HFF-Myc (cell line): ENCODE measurements at regions not wholly inside any gene's neighbourhood (a gene's known extent, or its start where the extent isn't known, plus 50 kb on each side); places are given as distances from the start of the nearest gene placed in this dataset.

Experiments used
- DNase-seq: peaks from one replicate; pipeline ENCODE4 v3.0.0-alpha.2; 2011; ENCODE audit warnings: low read depth; ENCODE audit errors: extremely low read depth
- H3K4me3 ChIP-seq: replicated peaks from 2 replicates; pipeline ENCODE4 v1.5.1; 2011; ENCODE audit warnings: low read depth, mild to moderate bottlenecking, control low read depth, low read length
- TF ChIP-seq, protein P1 (sequence below): IDR thresholded peaks from 2 replicates; pipeline ENCODE4 v1.5.1; 2012; ENCODE audit warnings: mild to moderate bottlenecking, low read depth, low read length, control low read depth; ENCODE audit errors: missing control alignments

GRCh38 chr19:31424861-31425620 is 75.8 kb upstream of the TSHZ3 start:
- TF ChIP-seq, protein P1, sequence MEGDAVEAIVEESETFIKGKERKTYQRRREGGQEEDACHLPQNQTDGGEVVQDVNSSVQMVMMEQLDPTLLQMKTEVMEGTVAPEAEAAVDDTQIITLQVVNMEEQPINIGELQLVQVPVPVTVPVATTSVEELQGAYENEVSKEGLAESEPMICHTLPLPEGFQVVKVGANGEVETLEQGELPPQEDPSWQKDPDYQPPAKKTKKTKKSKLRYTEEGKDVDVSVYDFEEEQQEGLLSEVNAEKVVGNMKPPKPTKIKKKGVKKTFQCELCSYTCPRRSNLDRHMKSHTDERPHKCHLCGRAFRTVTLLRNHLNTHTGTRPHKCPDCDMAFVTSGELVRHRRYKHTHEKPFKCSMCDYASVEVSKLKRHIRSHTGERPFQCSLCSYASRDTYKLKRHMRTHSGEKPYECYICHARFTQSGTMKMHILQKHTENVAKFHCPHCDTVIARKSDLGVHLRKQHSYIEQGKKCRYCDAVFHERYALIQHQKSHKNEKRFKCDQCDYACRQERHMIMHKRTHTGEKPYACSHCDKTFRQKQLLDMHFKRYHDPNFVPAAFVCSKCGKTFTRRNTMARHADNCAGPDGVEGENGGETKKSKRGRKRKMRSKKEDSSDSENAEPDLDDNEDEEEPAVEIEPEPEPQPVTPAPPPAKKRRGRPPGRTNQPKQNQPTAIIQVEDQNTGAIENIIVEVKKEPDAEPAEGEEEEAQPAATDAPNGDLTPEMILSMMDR, result no peak
- H3K4me3 ChIP-seq, result no peak overlapping the region
- no peak for DNase-seq

DNA sequence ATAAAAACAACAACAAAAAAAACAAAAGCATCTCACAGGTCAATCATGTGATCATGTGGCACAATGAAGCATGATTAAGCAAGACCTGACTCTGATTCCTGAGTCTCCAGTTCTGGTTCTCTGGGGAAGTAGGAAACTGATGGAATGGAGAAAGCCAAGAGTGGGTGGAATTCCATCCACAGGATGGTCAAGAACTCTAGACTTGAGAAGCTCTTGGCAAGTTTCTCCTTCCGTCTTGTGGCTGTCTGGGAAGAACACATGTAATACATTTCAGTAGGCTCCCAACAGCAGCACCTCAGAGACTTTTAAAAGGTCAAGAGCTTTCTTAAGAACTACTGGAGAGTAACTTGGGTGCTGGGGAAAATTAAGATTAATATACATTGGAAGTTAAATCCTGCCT is 78.6 kb upstream of the TSHZ3 start:
- DNase-seq, result no peak
- TF ChIP-seq, protein P1, result no peak

DNA sequence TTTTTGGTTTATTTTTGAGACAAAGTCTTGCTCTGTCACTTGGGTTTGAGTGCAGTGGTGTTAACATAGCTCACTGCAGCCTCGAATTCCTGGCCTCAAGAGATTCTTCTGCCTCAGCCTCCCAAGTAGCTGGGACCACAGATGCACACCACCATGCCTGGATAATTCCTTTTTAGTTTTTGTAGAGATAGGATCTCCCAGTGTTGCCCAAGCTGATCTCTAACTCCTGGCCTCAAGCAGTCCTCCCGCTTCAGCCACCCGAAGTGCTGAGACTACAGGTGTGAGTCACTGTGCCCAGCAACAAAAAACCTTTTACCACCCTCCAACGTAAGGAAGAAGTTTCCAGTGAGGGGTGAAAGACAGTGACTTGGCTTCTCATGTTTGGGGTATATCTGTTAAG is 81.1 kb upstream of the TSHZ3 start:
- TF ChIP-seq, protein P1, result no peak

More for the DNA sequence above, 78.6 kb upstream of the TSHZ3 start:
- H3K4me3 ChIP-seq, result no peak overlapping the region

GRCh38 chr19:31432201-31432810 is 83.1 kb upstream of the TSHZ3 start:
- TF ChIP-seq, protein P1, result no peak
- no peak for DNase-seq
- H3K4me3 ChIP-seq, result no peak overlapping the region

More for the DNA sequence above, 81.1 kb upstream of the TSHZ3 start:
- H3K4me3 ChIP-seq, result no peak overlapping the region
- DNase-seq, result no peak

DNA sequence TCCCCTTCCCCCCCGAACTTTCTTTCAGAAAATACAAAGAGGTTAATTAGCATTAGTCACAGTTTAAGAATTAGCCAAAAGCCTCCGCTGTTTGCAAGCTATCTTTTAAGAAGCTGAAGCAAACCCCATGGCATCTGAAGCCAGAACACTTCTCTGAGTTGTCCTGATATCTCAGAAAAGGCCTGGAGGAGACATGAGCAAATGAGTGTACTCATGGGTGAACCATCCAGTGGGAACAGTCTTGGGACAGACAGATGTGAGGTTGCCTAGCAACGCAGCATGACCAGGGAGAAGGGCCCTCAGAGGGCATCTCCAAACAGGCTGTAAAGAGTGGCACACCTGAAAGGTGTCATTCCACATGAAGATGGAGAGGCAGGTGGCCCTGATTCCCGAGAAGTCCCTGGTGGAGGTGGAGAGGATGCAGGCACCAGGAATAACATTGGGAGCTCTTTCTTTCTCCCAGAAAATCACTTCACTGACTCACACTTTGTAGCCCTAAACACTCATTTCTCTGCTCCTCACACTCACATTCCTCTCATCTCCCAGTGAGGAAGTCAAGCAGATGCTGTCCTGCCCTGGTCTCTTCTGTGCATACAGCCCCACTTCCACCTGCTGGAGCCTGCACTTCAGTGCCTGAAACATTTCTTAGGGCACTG is 87.0 kb upstream of the TSHZ3 start:
- H3K4me3 ChIP-seq, result no peak overlapping the region
- DNase-seq, result no peak
- TF ChIP-seq, protein P1, result no peak

DNA sequence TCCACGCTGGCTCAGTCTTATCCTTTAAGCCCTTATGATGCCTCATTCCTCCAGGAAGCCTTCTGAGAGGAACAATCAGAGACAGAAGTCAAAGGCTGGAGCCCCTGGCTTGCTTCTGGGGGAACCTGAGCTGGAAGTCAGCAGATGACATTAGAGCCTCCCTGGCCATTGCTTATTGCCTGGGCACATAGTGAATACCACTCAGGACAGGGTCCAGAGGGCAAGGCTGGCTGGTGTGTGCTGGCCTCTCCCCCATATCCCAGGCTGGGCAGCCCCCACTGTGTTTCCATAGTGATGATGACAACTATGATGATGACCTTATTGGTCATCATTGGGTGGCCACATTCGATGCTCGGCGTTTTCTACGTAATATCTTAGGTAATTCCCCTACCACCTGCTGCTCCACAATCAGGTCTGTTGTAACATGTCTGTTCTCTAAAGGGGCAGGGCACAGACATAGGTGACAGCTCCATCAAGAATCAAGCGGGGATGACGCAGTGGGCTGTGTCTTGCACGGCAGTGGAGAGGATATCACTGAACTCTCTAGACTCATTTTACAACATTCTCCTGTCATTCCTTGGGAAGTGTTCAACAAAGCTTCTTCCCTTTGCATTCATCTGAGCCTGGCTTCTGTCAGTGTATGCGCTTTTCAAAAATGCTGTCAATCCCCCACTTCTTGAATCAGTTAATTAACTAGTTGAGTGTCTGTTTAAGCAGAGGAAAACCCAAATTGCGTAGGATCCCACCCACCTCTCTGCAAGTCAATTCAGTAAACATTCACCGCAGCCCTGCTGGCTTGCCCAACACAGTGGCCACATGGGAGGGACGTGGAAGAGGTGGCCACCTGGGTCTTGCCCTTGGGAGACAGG is 89.4 kb upstream of the TSHZ3 start:
- DNase-seq, result no peak
- no peak overlapping the region for H3K4me3 ChIP-seq
- TF ChIP-seq, protein P1, result no peak
